ENCODE measurements at regions not wholly inside any gene's neighbourhood (a gene's known extent, or its start where the extent isn't known, plus 50 kb on each side); places are given as distances from the start of the nearest gene placed in this dataset.

GRCh38 chrX:150293311-150294013 lies 69.7 kb upstream of the MAMLD1 start:
- no peak for TF ChIP-seq POLR2A (IDR thresholded peaks at IDR 0.05)
- no peak for TF ChIP-seq CTCF (IDR thresholded peaks at IDR 0.05)
